ENCODE measurements at regions not wholly inside any gene's neighbourhood (a gene's known extent, or its start where the extent isn't known, plus 50 kb on each side); places are given as distances from the start of the nearest gene placed in this dataset.

DNA sequence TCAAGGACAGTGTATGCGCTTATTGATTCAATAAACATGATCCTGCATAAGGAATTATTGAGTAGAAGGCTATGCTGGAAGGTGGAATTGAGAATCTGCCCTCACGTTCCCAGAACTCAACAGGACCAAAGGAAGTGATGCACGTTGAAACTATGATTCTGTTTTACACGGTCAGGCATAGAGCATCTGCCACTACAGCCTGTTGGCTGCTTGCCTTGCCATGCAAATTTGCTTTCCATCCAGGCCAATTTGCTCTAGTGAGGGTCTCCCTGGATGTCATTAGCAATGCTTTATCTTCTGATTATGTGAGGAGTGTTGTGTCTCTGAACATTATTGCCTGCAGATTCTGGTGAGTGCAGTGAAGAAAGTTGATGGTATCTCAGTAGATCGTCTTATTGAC lies 132.9 kb downstream of the ADRA2A start:
- TF ChIP-seq, protein P1, sequence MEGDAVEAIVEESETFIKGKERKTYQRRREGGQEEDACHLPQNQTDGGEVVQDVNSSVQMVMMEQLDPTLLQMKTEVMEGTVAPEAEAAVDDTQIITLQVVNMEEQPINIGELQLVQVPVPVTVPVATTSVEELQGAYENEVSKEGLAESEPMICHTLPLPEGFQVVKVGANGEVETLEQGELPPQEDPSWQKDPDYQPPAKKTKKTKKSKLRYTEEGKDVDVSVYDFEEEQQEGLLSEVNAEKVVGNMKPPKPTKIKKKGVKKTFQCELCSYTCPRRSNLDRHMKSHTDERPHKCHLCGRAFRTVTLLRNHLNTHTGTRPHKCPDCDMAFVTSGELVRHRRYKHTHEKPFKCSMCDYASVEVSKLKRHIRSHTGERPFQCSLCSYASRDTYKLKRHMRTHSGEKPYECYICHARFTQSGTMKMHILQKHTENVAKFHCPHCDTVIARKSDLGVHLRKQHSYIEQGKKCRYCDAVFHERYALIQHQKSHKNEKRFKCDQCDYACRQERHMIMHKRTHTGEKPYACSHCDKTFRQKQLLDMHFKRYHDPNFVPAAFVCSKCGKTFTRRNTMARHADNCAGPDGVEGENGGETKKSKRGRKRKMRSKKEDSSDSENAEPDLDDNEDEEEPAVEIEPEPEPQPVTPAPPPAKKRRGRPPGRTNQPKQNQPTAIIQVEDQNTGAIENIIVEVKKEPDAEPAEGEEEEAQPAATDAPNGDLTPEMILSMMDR (IDR thresholded peaks at IDR 0.05): no peak
- TF ChIP-seq POLR2AphosphoS5 (IDR thresholded peaks at IDR 0.05): no peak
